DOHH2 (cell line): ENCODE measurements at regions not wholly inside any gene's neighbourhood (a gene's known extent, or its start where the extent isn't known, plus 50 kb on each side); places are given as distances from the start of the nearest gene placed in this dataset.

Source experiments
- CTCF ChIP-seq: fragments of 200-600 bp; sonication (generic); IDR thresholded peaks from one replicate; pipeline ENCODE4 v1.5.1; 2014; ENCODE audit warnings: antibody characterized with exemption, mild to moderate bottlenecking, low read depth, low read length; ENCODE audit not compliant: poor library complexity, severe bottlenecking
- EZH2phosphoT487 ChIP-seq: fragments of 200-600 bp; sonication (generic); IDR thresholded peaks from 2 replicates; pipeline ENCODE4 v1.6.1; 2017; ENCODE audit warnings: borderline replicate concordance, mild to moderate bottlenecking, antibody characterized with exemption, low read length, moderate library complexity, mixed read lengths

GRCh38 chr20:11176431-11176830 lies 502.6 kb upstream of the JAG1 start:
- TF ChIP-seq CTCF (no peak), EZH2phosphoT487 (no peak)
